GM12891 (cell line): ENCODE measurements at regions not wholly inside any gene's neighbourhood (a gene's known extent, or its start where the extent isn't known, plus 50 kb on each side); places are given as distances from the start of the nearest gene placed in this dataset.

ENCODE experiments used
- DNase-seq: peaks from one replicate; pipeline ENCODE4 v3.0.0; 2011; ENCODE audit warnings: low spot score; ENCODE audit not compliant: insufficient read length
- FAIRE-seq: peaks from 2 replicates; lab custom pipeline; 2011; peaks lifted over from hg19 to GRCh38; lab: Jason Lieb, UNC
- PAX5 ChIP-seq: IDR thresholded peaks from 2 replicates; pipeline ENCODE4 v1.6.1; 2011; ENCODE audit warnings: low read length, moderate library complexity, mild to moderate bottlenecking; ENCODE audit not compliant: insufficient read depth, severe bottlenecking
- POLR2A ChIP-seq: IDR thresholded peaks from 2 replicates; pipeline ENCODE4 v1.6.1; 2011; ENCODE audit warnings: low read depth, low read length, control low read depth
- POLR2AphosphoS5 ChIP-seq: IDR thresholded peaks from 2 replicates; pipeline ENCODE4 v1.6.1; 2011; ENCODE audit warnings: low read depth, low read length, control low read depth
- POU2F2 ChIP-seq: IDR thresholded peaks from 2 replicates; pipeline ENCODE4 v1.6.1; 2011; ENCODE audit warnings: low read depth, mild to moderate bottlenecking, control low read depth, low read length, moderate library complexity
- SPI1 ChIP-seq: IDR thresholded peaks from 2 replicates; pipeline ENCODE4 v1.6.1; 2011; ENCODE audit warnings: low read depth, low read length, control low read depth
- TAF1 ChIP-seq: IDR thresholded peaks from 2 replicates; pipeline ENCODE4 v1.6.1; 2011; ENCODE audit warnings: low read depth, low read length, control low read depth

DNA sequence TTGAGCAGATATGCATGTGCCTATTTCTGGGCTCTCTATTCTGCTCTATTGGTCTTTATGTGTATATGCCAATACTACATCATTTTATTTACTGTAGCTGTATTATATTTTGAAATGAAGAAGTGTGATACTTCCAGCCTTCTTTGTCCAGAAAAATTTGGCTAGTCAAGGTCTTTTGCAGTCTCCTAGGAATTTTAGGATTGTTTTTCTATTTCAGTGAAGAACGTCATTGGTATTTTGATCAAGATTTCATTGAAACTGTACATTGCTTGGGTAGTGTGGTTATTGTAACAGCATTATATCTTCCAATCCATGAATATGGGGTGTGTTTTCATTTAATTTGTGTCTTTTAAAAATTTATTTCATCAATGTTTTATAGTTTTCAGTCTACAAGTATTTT is 400.3 kb downstream of the AASDHPPT start:
- FAIRE-seq (no peak), DNase-seq (no peak)
- TF ChIP-seq SPI1: no peak
- no peak for TF ChIP-seq POU2F2
- no peak for TF ChIP-seq POLR2AphosphoS5
- TF ChIP-seq PAX5: no peak
- TF ChIP-seq POLR2A: no peak
- no peak for TF ChIP-seq TAF1

DNA sequence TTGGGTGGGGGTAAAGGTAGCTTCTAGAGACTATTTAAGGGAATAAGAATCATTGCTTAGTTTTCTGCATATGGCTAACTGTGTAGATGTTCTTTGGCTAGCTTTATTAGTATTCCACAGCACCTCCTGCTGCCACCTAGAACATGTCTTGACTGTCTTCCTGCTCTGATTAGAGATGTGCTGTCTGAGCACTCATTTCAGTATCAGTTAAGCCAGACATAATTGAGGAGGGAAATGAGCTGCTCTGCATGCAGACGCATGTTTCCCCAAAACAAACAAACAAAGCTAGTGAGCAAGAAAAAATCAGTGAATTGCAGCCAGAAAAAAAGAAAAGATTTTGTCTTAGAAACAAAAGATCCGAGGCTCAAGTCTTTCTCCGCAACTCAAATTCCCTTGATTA is 402.2 kb downstream of the AASDHPPT start:
- FAIRE-seq (no peak), DNase-seq (no peak)
- TF ChIP-seq POLR2A (no peak), POLR2AphosphoS5 (no peak)

GRCh38 chr11:106480581-106481190 is 403.2 kb downstream of the AASDHPPT start:
- FAIRE-seq (no peak), DNase-seq (no peak)
- no peak for TF ChIP-seq POLR2A
- no peak for TF ChIP-seq SPI1
- no peak for TF ChIP-seq POU2F2
- no peak for TF ChIP-seq PAX5
- no peak for TF ChIP-seq TAF1
- TF ChIP-seq POLR2AphosphoS5: no peak

DNA sequence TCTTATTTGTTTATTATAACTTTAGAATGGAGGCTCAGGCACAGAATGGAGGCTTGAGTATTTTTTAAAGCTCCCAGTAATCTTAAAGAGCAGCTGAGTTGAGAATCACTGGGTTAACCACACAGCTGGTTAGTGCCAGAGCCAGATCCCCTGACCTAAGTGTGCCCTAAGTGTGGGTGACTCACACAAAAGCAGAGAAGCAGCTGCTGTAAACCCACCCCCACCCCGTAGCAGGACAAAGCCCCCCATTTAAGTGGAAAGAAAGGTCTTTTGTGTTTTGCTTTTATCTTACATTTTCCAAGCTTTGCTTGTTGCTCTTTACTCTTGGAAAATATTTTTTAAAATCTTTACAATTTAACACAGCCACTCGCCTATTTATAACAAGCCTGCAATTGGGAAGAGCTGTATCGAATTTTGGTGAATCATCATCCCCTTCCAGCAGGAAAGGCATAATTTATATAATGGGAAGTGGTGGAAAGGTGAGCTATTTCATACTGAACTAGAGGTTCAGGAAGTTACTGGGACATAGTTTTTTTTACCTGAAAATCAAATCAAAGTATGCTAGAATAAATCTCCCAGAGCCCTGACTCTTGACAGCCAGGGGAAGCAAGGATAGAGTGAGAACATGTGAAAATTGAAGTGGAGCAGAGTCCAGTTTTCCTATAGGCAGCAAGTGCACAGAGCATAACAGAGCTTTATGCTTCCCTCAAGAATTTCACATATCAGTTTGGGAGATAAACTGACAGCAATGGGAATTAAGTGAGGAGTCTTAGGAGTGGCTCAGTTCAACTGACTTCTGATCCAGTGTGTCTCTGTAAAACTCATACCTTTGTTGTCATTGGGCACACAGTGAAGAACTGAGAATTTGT is 405.7 kb downstream of the AASDHPPT start:
- DNase-seq (no peak), FAIRE-seq (no peak)
- TF ChIP-seq PAX5 (no peak), POLR2A (no peak), SPI1 (no peak), POLR2AphosphoS5 (no peak), TAF1 (no peak), POU2F2 (no peak)

DNA sequence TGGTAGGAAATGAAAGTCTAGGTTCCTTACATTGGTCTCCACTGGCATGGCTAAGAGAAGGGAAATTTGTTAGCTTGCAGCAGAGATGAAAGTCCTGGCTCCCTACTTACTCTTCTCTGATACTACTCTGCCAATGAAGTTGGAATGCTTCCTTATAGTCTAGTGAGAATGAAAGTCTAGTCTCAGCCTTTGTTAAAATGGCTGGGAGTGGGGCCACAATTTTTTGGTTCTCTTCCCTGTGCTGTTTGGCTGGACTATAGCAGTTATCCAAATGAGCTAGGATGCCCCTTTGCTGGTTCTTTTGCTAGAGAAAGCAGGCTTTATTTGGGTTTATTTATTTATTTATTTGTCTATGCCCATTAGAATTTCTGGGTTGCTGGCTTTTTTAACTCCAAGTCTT is 414.3 kb downstream of the AASDHPPT start:
- no peak for DNase-seq
- FAIRE-seq: no peak
- no peak for TF ChIP-seq POLR2AphosphoS5
- TF ChIP-seq TAF1: no peak
- TF ChIP-seq POU2F2: no peak
- no peak for TF ChIP-seq POLR2A
- TF ChIP-seq SPI1: no peak
- no peak for TF ChIP-seq PAX5

DNA sequence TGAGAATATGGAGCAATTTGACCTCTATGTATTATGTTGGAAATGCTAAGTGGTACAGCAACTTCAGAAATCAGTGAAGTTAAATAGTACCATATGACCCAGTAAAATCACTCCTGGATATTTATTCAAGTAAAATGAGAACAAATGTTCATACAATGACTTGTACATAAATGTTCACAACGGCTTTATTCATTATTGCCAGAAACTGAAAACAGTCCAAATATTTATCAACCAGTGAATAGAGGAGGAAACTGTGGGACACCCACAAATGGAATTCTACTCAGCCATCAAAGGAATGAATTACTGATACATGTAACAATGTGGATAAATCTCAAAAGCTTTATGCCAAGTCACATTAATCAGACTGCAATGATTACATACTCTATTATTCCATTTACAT is 416.3 kb downstream of the AASDHPPT start:
- FAIRE-seq: no peak
- TF ChIP-seq POLR2AphosphoS5 (no peak), POLR2A (no peak), PAX5 (no peak), POU2F2 (no peak), SPI1 (no peak), TAF1 (no peak)

GRCh38 chr11:106495046-106495445 is 417.6 kb downstream of the AASDHPPT start:
- TF ChIP-seq SPI1 (no peak), TAF1 (no peak), POLR2AphosphoS5 (no peak), POU2F2 (no peak), PAX5 (no peak), POLR2A (no peak)
- DNase-seq (no peak), FAIRE-seq (no peak)

More for the DNA sequence above, 416.3 kb downstream of the AASDHPPT start:
- DNase-seq: no peak

DNA sequence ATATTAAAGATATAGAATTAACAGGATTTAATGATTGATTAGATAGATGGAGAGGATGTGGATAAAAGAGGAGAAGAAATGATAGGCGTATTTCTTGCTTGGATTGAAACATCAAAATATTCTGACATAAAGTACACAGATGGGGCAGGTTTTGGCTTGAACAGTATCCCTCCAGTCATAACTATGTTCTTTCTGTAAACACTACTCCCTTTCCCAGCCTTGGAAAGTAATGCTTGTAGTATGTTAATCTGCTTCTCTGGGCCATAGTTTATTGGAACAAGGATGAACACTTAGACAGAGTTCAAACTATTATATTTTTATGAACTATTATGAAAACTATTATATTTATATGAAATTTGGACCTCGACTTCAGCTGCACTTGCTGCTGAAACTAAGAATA is 419.2 kb downstream of the AASDHPPT start:
- TF ChIP-seq POU2F2: no peak
- no peak for TF ChIP-seq TAF1
- no peak for TF ChIP-seq PAX5
- TF ChIP-seq POLR2A: no peak
- no peak for TF ChIP-seq SPI1
- TF ChIP-seq POLR2AphosphoS5: no peak
- DNase-seq (no peak), FAIRE-seq (no peak)

DNA sequence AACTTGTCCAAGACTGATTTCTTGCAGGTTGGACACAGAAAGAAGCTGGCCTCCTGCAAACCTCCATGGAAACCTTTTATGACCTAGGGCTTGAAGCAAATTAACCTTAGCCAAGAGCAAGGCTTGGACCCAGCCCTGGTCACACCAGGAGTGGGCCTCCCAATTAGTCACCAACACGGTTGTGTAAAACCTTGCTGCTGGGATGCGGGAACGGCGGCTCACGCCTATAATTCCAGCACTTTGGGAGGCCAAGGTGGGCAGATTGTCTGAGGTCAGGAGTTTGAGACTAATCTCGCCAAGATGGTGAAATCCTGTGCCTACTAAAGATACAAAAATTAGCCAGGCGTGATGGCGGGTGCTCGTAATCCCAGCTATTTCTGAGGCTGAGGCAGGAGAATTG is 419.9 kb downstream of the AASDHPPT start:
- no peak for DNase-seq
- no peak for FAIRE-seq
- no peak for TF ChIP-seq TAF1
- TF ChIP-seq PAX5: no peak
- no peak for TF ChIP-seq POU2F2
- TF ChIP-seq POLR2A: no peak
- TF ChIP-seq SPI1: no peak
- TF ChIP-seq POLR2AphosphoS5: no peak

DNA sequence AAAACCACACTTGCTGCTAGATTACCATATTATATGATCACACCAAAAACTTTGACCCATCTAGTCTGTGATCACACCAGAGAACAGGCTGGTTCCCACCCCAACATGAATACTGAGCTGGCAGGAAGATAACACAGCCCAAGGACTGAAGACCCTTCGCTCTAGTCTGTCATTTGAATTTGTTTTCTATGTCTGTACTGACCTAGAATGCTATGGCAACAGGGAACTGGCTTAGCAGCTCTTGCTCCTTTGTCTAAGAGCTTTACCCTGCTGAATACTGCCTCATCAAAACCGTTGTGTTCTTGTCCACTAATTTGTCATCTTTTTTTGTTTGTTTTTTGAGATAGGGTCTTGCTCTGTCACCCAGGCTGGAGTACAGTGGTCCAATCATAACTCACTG is 420.4 kb downstream of the AASDHPPT start:
- DNase-seq: no peak
- FAIRE-seq: no peak
- no peak for TF ChIP-seq POLR2AphosphoS5
- TF ChIP-seq SPI1: no peak
- no peak for TF ChIP-seq POLR2A
- TF ChIP-seq TAF1: no peak
- TF ChIP-seq PAX5: no peak
- no peak for TF ChIP-seq POU2F2

GRCh38 chr11:106503901-106504300 is 426.4 kb downstream of the AASDHPPT start:
- FAIRE-seq (no peak), DNase-seq (no peak)
- TF ChIP-seq POLR2A: no peak
- no peak for TF ChIP-seq POU2F2
- TF ChIP-seq PAX5: no peak
- no peak for TF ChIP-seq TAF1
- no peak for TF ChIP-seq SPI1
- no peak for TF ChIP-seq POLR2AphosphoS5
